Liver (tissue), 8 donors: ENCODE measurements at regions not wholly inside any gene's neighbourhood (a gene's known extent, or its start where the extent isn't known, plus 50 kb on each side); places are given as distances from the start of the nearest gene placed in this dataset.

Experiments used
- DNase-seq: peaks from one replicate; pipeline ENCODE4 v3.0.0-alpha.2; 2017; ENCODE audit warnings: low spot score
- H3K27ac ChIP-seq, 2 donors: one replicate each; pipeline ENCODE4 v1.7.0; 2013; ENCODE audit warnings: inconsistent platforms in 2 of 2, low read length in 2 of 2, control low read depth in 1 of 2, low read depth in 1 of 2, mild to moderate bottlenecking in 1 of 2
- H3K27me3 ChIP-seq, 4 donors: one replicate each; pipeline versions ENCODE4 v1.6.1 to v1.7.0; 2013; ENCODE audit warnings: low read length in 3 of 4, inconsistent platforms in 1 of 4, mild to moderate bottlenecking in 1 of 4, moderate library complexity in 1 of 4; ENCODE audit not compliant: control insufficient read depth in 4 of 4, insufficient read depth in 4 of 4
- H3K36me3 ChIP-seq, 4 donors: one replicate each; pipeline versions ENCODE4 v1.6.1 to v1.7.0; 2013; ENCODE audit warnings: low read length in 3 of 4, mild to moderate bottlenecking in 3 of 4, low read depth in 1 of 4, moderate library complexity in 1 of 4; ENCODE audit not compliant: control insufficient read depth in 4 of 4, insufficient read depth in 3 of 4
- H3K4me1 ChIP-seq, 4 donors: one replicate each; pipeline versions ENCODE4 v1.6.1 to v1.7.0; 2013; ENCODE audit warnings: low read length in 3 of 4, mild to moderate bottlenecking in 3 of 4, moderate library complexity in 1 of 4; ENCODE audit not compliant: control insufficient read depth in 4 of 4, insufficient read depth in 4 of 4
- H3K4me3 ChIP-seq, 3 donors: one replicate each; pipeline versions ENCODE4 v1.6.1 to v1.7.0; 2013; ENCODE audit warnings: low read length in 3 of 3, control low read depth in 1 of 3, low read depth in 1 of 3, mild to moderate bottlenecking in 1 of 3
- H3K9ac ChIP-seq, 2 donors: one replicate each; pipeline ENCODE4 v1.7.0; 2013; ENCODE audit warnings: low read length in 2 of 2, mild to moderate bottlenecking in 2 of 2, moderate library complexity in 2 of 2, control low read depth in 1 of 2, low read depth in 1 of 2
- H3K9me3 ChIP-seq, 4 donors: one replicate each; pipeline versions ENCODE4 v1.6.1 to v1.7.0; 2013; ENCODE audit warnings: low read length in 3 of 4; ENCODE audit not compliant: control insufficient read depth in 4 of 4
- EGR1 ChIP-seq, 2 donors: IDR thresholded peaks; 2 replicates each; pipeline ENCODE4 v1.6.1; 2016 to 2018; ENCODE audit warnings: antibody characterized with exemption in 2 of 2, low read depth in 2 of 2
- FOXA1 ChIP-seq: IDR thresholded peaks from 2 replicates; pipeline ENCODE4 v1.6.1; 2016; ENCODE audit warnings: antibody characterized with exemption
- FOXA2 ChIP-seq: IDR thresholded peaks from 2 replicates; pipeline ENCODE4 v1.6.1; 2016; ENCODE audit warnings: antibody characterized with exemption
- GABPA ChIP-seq, 2 donors: IDR thresholded peaks in 1 of 2; conservative IDR thresholded peaks in 1 of 2; 2 replicates each; pipeline ENCODE4 v1.6.1; 2016; ENCODE audit warnings: antibody characterized with exemption in 2 of 2, mild to moderate bottlenecking in 1 of 2, moderate library complexity in 1 of 2
- HNF4A ChIP-seq, 2 donors: conservative IDR thresholded peaks; 2 replicates each; pipeline ENCODE4 v1.6.1; 2016; ENCODE audit warnings: antibody characterized with exemption in 2 of 2, mild to moderate bottlenecking in 2 of 2
- HNF4G ChIP-seq: IDR thresholded peaks from 2 replicates; pipeline ENCODE4 v1.6.1; 2016; ENCODE audit warnings: antibody characterized with exemption
- JUND ChIP-seq, 2 donors: IDR thresholded peaks; 2 replicates each; pipeline ENCODE4 v1.6.1; 2016; ENCODE audit warnings: antibody characterized with exemption in 2 of 2
- NR2F2 ChIP-seq: IDR thresholded peaks from 2 replicates; pipeline ENCODE4 v1.6.1; 2016; ENCODE audit warnings: antibody characterized with exemption
- RAD21 ChIP-seq, 2 donors: IDR thresholded peaks; 2 replicates each; pipeline ENCODE4 v1.6.1; 2016; ENCODE audit warnings: antibody characterized with exemption in 2 of 2, mild to moderate bottlenecking in 2 of 2
- RXRA ChIP-seq, 2 donors: IDR thresholded peaks; 2 replicates each; pipeline ENCODE4 v1.6.1; 2017 to 2018; ENCODE audit warnings: antibody characterized with exemption in 2 of 2, mild to moderate bottlenecking in 1 of 2
- SP1 ChIP-seq: IDR thresholded peaks from 2 replicates; pipeline ENCODE4 v1.6.1; 2018; ENCODE audit warnings: antibody characterized with exemption, mild to moderate bottlenecking
- TAF1 ChIP-seq: conservative IDR thresholded peaks from 2 replicates; pipeline ENCODE4 v1.6.1; 2016; ENCODE audit warnings: antibody characterized with exemption, mild to moderate bottlenecking
- YY1 ChIP-seq: IDR thresholded peaks from 2 replicates; pipeline ENCODE4 v1.6.1; 2016; ENCODE audit warnings: antibody characterized with exemption, mild to moderate bottlenecking
- WGBS: extraction: QIAGEN DNeasy Blood & Tissue Kit; methylation state at CpG from one replicate; pipeline ENCODE4 v1.1.7; 2013; 5-methylcytosine and 5-hydroxymethylcytosine counted together
- TF ChIP-seq, protein P1 (sequence below): fragments of 150-350 bp; IDR thresholded peaks from 2 replicates; pipeline ENCODE4 v1.5.1; 2017; ENCODE audit warnings: improper control_type of control experiment, low read depth, low read length; ENCODE audit not compliant: missing input control
- TF ChIP-seq, protein P2 (sequence below): IDR thresholded peaks from 2 replicates; pipeline ENCODE4 v1.6.1; 2016; ENCODE audit warnings: antibody characterized with exemption
- TF ChIP-seq, protein P3 (sequence below): IDR thresholded peaks from 2 replicates; pipeline ENCODE4 v1.6.1; 2016; ENCODE audit warnings: antibody characterized with exemption
- TF ChIP-seq, protein P4 (sequence below): IDR thresholded peaks from 2 replicates; pipeline ENCODE4 v1.6.1; 2016; ENCODE audit warnings: antibody characterized with exemption
- TF ChIP-seq, protein P5 (sequence below): IDR thresholded peaks from 2 replicates; pipeline ENCODE4 v1.6.1; 2016; ENCODE audit warnings: antibody characterized with exemption, mild to moderate bottlenecking
- donor health status: healthy.
- donor health status: healthy.
- donor health status: healthy.
- donor health status: healthy.
- donor health status: healthy.

DNA sequence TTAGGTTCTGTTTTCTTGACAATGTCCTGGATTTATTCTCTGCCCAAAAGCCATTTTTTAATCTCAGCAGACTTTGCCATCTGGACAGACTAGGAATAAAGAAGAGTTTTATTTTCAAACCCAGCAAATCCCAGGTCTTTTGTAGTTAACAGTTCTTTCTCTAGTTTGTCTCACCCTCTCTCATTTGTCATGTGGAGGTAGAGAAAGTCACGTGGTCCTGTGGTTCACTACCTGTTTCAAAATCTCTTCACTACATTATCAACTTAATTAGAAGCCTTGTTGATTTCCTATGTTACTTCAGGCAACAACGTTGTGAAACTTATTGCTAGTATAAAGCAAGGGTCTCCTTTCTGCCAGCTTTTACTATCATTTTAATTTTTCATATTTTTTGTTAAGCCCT is 1222.6 kb downstream of the EFNB2 start:
- H3K36me3 ChIP-seq: no peaks in the 10 kb centered on the region
- H3K4me3 ChIP-seq: no peak overlapping the region
- H3K9me3 ChIP-seq: peaks cover 0 to 3% (median 0%) of the 10 kb centered on the region in 4 donors
- peaks cover 0 to 3% (median 0%) of the 10 kb centered on the region in 4 donors for H3K27me3 ChIP-seq
- no peak overlapping the region for H3K9ac ChIP-seq
- H3K27ac ChIP-seq: no peak overlapping the region
- no peak for DNase-seq
- H3K4me1 ChIP-seq: no peaks in the 10 kb centered on the region
- TF ChIP-seq, protein P1, sequence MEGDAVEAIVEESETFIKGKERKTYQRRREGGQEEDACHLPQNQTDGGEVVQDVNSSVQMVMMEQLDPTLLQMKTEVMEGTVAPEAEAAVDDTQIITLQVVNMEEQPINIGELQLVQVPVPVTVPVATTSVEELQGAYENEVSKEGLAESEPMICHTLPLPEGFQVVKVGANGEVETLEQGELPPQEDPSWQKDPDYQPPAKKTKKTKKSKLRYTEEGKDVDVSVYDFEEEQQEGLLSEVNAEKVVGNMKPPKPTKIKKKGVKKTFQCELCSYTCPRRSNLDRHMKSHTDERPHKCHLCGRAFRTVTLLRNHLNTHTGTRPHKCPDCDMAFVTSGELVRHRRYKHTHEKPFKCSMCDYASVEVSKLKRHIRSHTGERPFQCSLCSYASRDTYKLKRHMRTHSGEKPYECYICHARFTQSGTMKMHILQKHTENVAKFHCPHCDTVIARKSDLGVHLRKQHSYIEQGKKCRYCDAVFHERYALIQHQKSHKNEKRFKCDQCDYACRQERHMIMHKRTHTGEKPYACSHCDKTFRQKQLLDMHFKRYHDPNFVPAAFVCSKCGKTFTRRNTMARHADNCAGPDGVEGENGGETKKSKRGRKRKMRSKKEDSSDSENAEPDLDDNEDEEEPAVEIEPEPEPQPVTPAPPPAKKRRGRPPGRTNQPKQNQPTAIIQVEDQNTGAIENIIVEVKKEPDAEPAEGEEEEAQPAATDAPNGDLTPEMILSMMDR: no peak
- TF ChIP-seq YY1 (no peak), HNF4A (conservative IDR thresholded peaks at IDR 0.05) (no peak), TAF1 (no peak), FOXA2 (no peak), HNF4G (no peak), RXRA (IDR thresholded peaks at IDR 0.05) (no peak), NR2F2 (no peak), GABPA (IDR thresholded peaks at IDR 0.05 in 1 of 2, conservative IDR thresholded peaks at IDR 0.05 in 1 of 2) (no peak), FOXA1 (no peak), EGR1 (IDR thresholded peaks at IDR 0.05; ENCODE audit: low read depth in 2 of 2) (no peak), SP1 (no peak)
- TF ChIP-seq, protein P2, sequence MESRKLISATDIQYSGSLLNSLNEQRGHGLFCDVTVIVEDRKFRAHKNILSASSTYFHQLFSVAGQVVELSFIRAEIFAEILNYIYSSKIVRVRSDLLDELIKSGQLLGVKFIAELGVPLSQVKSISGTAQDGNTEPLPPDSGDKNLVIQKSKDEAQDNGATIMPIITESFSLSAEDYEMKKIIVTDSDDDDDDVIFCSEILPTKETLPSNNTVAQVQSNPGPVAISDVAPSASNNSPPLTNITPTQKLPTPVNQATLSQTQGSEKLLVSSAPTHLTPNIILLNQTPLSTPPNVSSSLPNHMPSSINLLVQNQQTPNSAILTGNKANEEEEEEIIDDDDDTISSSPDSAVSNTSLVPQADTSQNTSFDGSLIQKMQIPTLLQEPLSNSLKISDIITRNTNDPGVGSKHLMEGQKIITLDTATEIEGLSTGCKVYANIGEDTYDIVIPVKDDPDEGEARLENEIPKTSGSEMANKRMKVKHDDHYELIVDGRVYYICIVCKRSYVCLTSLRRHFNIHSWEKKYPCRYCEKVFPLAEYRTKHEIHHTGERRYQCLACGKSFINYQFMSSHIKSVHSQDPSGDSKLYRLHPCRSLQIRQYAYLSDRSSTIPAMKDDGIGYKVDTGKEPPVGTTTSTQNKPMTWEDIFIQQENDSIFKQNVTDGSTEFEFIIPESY: no peak
- TF ChIP-seq, protein P3, sequence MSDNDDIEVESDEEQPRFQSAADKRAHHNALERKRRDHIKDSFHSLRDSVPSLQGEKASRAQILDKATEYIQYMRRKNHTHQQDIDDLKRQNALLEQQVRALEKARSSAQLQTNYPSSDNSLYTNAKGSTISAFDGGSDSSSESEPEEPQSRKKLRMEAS: no peak
- TF ChIP-seq, protein P4, sequence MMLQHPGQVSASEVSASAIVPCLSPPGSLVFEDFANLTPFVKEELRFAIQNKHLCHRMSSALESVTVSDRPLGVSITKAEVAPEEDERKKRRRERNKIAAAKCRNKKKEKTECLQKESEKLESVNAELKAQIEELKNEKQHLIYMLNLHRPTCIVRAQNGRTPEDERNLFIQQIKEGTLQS: no peak
- 51% methylated on average over 2 of the region's 2 CpGs for WGBS

DNA sequence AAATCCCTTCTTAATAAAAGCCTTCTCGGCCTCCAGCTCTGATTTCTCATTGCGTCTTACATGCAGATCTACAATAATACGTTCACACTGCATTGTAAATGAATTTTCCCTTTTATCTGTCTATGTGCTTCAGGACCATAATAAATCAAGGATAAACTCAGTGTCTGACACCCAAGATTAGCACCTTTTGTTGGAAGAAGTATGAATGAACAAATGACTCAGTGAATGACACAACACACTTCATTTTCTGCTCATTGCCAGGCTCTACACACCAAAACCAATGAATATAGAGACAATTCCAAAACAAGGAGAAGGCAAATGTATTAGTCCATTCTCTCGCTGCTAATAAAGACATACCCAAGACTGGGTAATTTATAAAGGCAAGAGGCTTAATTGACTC is 1224.4 kb downstream of the EFNB2 start:
- TF ChIP-seq, protein P3: no peak
- TF ChIP-seq NR2F2 (no peak), HNF4G (no peak), RAD21 (IDR thresholded peaks at IDR 0.05) (no peak), YY1 (no peak), TAF1 (no peak), GABPA (IDR thresholded peaks at IDR 0.05 in 1 of 2, conservative IDR thresholded peaks at IDR 0.05 in 1 of 2) (no peak), EGR1 (IDR thresholded peaks at IDR 0.05; ENCODE audit: low read depth in 2 of 2) (no peak), SP1 (no peak), FOXA2 (no peak), JUND (IDR thresholded peaks at IDR 0.05) (no peak), RXRA (IDR thresholded peaks at IDR 0.05) (no peak)
- TF ChIP-seq, protein P5, sequence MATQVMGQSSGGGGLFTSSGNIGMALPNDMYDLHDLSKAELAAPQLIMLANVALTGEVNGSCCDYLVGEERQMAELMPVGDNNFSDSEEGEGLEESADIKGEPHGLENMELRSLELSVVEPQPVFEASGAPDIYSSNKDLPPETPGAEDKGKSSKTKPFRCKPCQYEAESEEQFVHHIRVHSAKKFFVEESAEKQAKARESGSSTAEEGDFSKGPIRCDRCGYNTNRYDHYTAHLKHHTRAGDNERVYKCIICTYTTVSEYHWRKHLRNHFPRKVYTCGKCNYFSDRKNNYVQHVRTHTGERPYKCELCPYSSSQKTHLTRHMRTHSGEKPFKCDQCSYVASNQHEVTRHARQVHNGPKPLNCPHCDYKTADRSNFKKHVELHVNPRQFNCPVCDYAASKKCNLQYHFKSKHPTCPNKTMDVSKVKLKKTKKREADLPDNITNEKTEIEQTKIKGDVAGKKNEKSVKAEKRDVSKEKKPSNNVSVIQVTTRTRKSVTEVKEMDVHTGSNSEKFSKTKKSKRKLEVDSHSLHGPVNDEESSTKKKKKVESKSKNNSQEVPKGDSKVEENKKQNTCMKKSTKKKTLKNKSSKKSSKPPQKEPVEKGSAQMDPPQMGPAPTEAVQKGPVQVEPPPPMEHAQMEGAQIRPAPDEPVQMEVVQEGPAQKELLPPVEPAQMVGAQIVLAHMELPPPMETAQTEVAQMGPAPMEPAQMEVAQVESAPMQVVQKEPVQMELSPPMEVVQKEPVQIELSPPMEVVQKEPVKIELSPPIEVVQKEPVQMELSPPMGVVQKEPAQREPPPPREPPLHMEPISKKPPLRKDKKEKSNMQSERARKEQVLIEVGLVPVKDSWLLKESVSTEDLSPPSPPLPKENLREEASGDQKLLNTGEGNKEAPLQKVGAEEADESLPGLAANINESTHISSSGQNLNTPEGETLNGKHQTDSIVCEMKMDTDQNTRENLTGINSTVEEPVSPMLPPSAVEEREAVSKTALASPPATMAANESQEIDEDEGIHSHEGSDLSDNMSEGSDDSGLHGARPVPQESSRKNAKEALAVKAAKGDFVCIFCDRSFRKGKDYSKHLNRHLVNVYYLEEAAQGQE: no peak
- TF ChIP-seq, protein P1: no peak
- 83% methylated on average over 4 of the region's 4 CpGs for WGBS
- H3K27me3 ChIP-seq: peaks cover 0 to 3% (median 0%) of the 10 kb centered on the region in 4 donors
- no peaks in the 10 kb centered on the region for H3K4me1 ChIP-seq
- no peak for DNase-seq
- H3K27ac ChIP-seq: no peak overlapping the region
- peaks cover 0 to 3% (median 0%) of the 10 kb centered on the region in 4 donors for H3K9me3 ChIP-seq
- no peak overlapping the region for H3K4me3 ChIP-seq
- H3K36me3 ChIP-seq: no peaks in the 10 kb centered on the region
- H3K9ac ChIP-seq: no peak overlapping the region
